Ishikawa (cell line): ENCODE measurements at regions not wholly inside any gene's neighbourhood (a gene's known extent, or its start where the extent isn't known, plus 50 kb on each side); places are given as distances from the start of the nearest gene placed in this dataset.

Experiments used
- CEBPB ChIP-seq: IDR thresholded peaks from 2 replicates; pipeline ENCODE4 v1.6.1; 2012
- CREB1 ChIP-seq: IDR thresholded peaks from 2 replicates; pipeline ENCODE4 v1.6.1; 2012; ENCODE audit warnings: low read depth
- EGR1 ChIP-seq: IDR thresholded peaks from 2 replicates; pipeline ENCODE4 v1.6.1; 2012
- EP300 ChIP-seq: IDR thresholded peaks from 2 replicates; pipeline ENCODE4 v1.6.1; 2012; ENCODE audit warnings: borderline replicate concordance
- FOXM1 ChIP-seq: IDR thresholded peaks from 2 replicates; pipeline ENCODE4 v1.6.1; 2012; ENCODE audit warnings: low read depth, borderline replicate concordance
- MAX ChIP-seq: IDR thresholded peaks from 2 replicates; pipeline ENCODE4 v1.6.1; 2012
- NFIC ChIP-seq: IDR thresholded peaks from 2 replicates; pipeline ENCODE4 v1.6.1; 2012
- RAD21 ChIP-seq: IDR thresholded peaks from 2 replicates; pipeline ENCODE4 v1.6.1; 2012; ENCODE audit warnings: low read depth
- REST ChIP-seq: IDR thresholded peaks from 2 replicates; pipeline ENCODE4 v1.6.1; 2012; ENCODE audit warnings: low read depth, mild to moderate bottlenecking
- TAF1 ChIP-seq: IDR thresholded peaks from 2 replicates; pipeline ENCODE4 v1.6.1; 2012; ENCODE audit warnings: low read depth, mild to moderate bottlenecking
- TCF12 ChIP-seq: IDR thresholded peaks from 2 replicates; pipeline ENCODE4 v1.6.1; 2012; ENCODE audit warnings: low read depth
- TEAD4 ChIP-seq: IDR thresholded peaks from 2 replicates; pipeline ENCODE4 v1.6.1; 2012
- USF1 ChIP-seq: IDR thresholded peaks from 2 replicates; pipeline ENCODE4 v1.6.1; 2012
- YY1 ChIP-seq: IDR thresholded peaks from 2 replicates; pipeline ENCODE4 v1.6.1; 2012; ENCODE audit warnings: low read depth
- ZBTB7A ChIP-seq: IDR thresholded peaks from 2 replicates; pipeline ENCODE4 v1.6.1; 2012; ENCODE audit warnings: low read depth

DNA sequence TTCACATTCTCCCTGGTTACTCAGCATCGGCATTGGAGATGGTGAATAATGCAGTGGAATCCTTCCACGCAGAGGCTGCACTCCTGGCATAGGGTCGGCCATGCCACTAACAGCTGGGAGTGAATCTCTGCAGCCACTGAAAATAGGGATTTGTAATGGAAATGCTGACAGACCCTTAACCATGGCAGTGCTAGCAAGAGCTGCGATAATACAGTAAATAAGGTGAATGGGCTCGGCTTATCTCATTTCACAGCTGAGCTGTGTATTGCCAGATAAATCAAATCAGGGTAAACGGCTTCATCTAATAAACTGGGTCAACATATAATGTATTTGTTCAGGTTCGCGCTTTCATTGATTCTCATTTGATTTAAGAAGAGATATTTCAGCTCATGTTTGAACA lies 156.8 kb downstream of the SLC35B3 start:
- no peak for TF ChIP-seq CEBPB

DNA sequence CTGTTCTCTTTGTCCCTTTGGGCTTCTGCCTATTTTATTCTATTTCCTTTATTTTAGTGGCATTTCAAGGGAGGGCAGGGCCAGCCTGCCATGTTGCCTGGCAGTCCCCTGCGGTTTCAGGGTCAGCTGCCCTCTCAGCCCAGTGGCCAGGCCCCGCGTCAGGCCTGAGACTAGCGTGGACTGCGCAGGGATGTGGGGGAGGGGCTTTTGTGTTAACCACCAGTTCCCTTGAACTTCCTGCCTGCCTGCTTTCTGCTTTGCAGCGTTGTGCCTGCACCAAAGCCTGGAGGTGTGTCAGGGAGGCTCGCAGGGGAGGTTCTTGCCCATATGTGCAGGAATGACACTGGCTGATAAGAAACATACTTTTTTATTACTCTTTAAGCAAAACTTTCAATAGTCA lies 157.6 kb downstream of the SLC35B3 start:
- no peak for TF ChIP-seq YY1
- TF ChIP-seq RAD21, result no peak
- no peak for TF ChIP-seq CREB1
- no peak for TF ChIP-seq EGR1
- no peak for TF ChIP-seq NFIC
- no peak for TF ChIP-seq ZBTB7A

DNA sequence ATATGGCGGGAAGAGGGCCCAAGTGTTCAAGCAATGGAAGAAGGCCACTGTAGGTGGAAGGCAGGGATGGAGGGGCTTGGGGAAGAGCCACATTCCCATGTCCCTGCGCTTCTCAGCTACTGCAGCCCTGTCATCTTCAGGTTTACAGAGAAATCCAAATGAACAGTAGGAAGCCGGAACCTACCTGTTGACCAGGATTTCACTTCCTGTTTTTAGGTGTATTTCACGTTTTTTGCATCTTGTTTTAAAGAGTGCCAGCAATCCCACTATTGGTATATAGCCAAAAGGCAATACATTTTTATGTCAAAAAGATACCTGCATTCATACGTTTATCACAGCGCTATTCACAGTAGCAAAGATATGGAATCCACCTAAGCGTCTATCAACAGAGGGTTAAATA lies 159.2 kb downstream of the SLC35B3 start:
- TF ChIP-seq TAF1 (no peak), MAX (no peak)

DNA sequence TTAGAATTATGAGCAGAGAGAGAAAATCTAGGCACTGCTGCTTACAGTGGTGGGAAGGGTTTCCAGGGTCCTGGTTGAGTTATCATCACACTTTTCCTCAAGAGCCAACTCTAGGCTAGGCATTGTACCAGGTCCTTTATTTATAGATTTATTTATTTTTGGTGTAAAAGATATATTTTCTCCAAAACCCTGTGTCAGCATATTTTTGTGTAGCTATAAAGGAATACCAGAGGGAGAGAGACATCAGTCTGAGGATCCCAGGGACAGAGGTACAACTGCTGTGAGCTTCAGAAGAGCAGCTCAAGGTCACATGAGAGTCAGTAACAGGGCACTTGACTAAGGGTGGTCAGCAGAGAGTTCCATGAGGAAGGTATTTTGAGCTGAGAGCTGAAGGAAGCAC lies 159.7 kb downstream of the SLC35B3 start:
- no peak for TF ChIP-seq CEBPB
- TF ChIP-seq REST, result no peak
- no peak for TF ChIP-seq EGR1
- no peak for TF ChIP-seq TCF12

DNA sequence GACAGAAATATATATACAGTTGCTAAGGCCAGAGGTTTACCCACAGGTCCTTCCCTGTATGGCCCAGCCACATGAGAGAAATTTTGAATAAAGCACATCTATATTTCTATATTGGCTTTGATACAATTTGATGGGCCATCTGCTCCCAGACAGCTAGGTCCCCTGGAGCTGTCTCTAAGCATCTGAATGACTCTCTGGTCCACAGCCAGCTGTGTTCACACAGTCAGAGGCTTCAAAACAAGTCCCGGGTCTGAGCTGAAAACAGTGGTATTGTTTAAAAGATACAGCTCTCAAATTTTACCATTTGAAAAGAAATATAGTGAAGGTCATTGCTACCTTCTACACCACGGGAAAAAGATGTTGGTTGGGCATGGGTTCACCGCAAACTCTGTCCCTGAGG lies 161.1 kb downstream of the SLC35B3 start:
- TF ChIP-seq TAF1, result no peak
- no peak for TF ChIP-seq REST

DNA sequence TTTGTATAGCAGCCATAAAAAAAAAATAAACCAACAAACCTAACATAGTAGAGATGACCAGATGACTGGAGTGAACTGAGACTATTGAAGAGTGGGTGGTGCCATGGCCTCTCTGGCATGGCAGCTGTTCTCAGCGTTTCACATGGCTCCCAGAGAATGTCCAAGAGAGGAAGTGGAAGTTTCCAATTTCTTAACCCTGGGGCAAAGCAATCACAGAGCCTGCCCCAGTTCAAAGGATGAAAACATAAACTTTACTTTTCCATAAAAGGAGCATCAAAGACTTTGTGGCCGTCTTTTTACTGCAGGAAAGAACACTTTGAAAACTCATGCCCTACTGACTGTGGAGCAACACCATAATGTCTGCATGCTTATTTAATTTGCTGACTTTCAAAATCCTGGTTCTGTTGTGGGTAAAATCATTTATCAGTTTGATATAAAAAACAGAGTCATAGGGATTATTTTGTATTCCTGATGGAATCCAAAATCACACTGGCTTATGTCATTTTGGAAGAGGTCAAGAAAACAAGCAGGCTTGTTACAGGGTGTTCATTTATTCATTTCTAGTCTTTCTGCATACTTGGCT lies 165.4 kb downstream of the SLC35B3 start:
- TF ChIP-seq TAF1, result no peak
- no peak for TF ChIP-seq CEBPB
- TF ChIP-seq YY1, result no peak
- TF ChIP-seq MAX, result no peak
- no peak for TF ChIP-seq REST
- TF ChIP-seq TEAD4, result no peak
- TF ChIP-seq ZBTB7A, result no peak
- no peak for TF ChIP-seq EP300
- TF ChIP-seq CREB1, result no peak
- TF ChIP-seq USF1, result no peak
- no peak for TF ChIP-seq FOXM1
- no peak for TF ChIP-seq TCF12
- no peak for TF ChIP-seq EGR1
- no peak for TF ChIP-seq NFIC
- no peak for TF ChIP-seq RAD21

- no peak for TF ChIP-seq FOXM1
- no peak for TF ChIP-seq TCF12
- no peak for TF ChIP-seq NFIC
- no peak for TF ChIP-seq EGR1
- TF ChIP-seq USF1, result no peak
- no peak for TF ChIP-seq MAX
- no peak for TF ChIP-seq ZBTB7A
- TF ChIP-seq REST, result no peak
- TF ChIP-seq TEAD4, result no peak
- no peak for TF ChIP-seq YY1
- TF ChIP-seq EP300, result no peak
- no peak for TF ChIP-seq CEBPB
- no peak for TF ChIP-seq TAF1
These were observed 166.3 kb downstream of the SLC35B3 start for GRCh38 chr6:8269094-8269493.
